OCI-LY1 (cell line): ENCODE measurements at regions not wholly inside any gene's neighbourhood (a gene's known extent, or its start where the extent isn't known, plus 50 kb on each side); places are given as distances from the start of the nearest gene placed in this dataset.

Source experiments
- H2AFZ ChIP-seq: fragments of 200-600 bp; sonication (generic), shearing (Covaris generic); 2 replicates; pipeline ENCODE4 v1.6.0; 2014; ENCODE audit warnings: antibody characterized with exemption, mild to moderate bottlenecking, low read length
- H3F3A ChIP-seq: fragments of 200-600 bp; sonication (generic), shearing (Covaris generic); 2 replicates; pipeline ENCODE4 v1.6.0; 2014; ENCODE audit warnings: mild to moderate bottlenecking, antibody characterized with exemption, low read length, moderate library complexity; ENCODE audit not compliant: insufficient read depth
- H3K27ac ChIP-seq: fragments of 200-600 bp; sonication (generic); 2 replicates; pipeline ENCODE4 v1.5.1; 2014; ENCODE audit warnings: low read length, mixed run types, mild to moderate bottlenecking, low read depth; ENCODE audit not compliant: poor library complexity, severe bottlenecking
- H3K27me3 ChIP-seq: fragments of 200-600 bp; sonication (generic); 2 replicates; pipeline ENCODE4 v1.6.0; 2014; ENCODE audit warnings: antibody characterized with exemption, mild to moderate bottlenecking, low read length, moderate library complexity; ENCODE audit not compliant: insufficient read depth
- H3K36me3 ChIP-seq: fragments of 200-600 bp; sonication (generic); 2 replicates; pipeline ENCODE4 v1.6.1; 2014; ENCODE audit warnings: mild to moderate bottlenecking, antibody characterized with exemption, low read length, moderate library complexity, mixed read lengths; ENCODE audit not compliant: insufficient read depth
- H3K4me1 ChIP-seq: fragments of 200-600 bp; sonication (generic); 2 replicates; pipeline ENCODE4 v1.5.1; 2014; ENCODE audit warnings: mild to moderate bottlenecking, low read length, moderate library complexity; ENCODE audit not compliant: insufficient read depth, severe bottlenecking
- H3K4me2 ChIP-seq: fragments of 200-600 bp; sonication (generic), shearing (Covaris generic); 2 replicates; pipeline ENCODE4 v1.6.1; 2014; ENCODE audit warnings: low read length
- H3K4me3 ChIP-seq: fragments of 200-600 bp; sonication (generic); 2 replicates; pipeline ENCODE4 v1.5.1; 2014; ENCODE audit warnings: low read length, low read depth, mild to moderate bottlenecking, mixed read lengths; ENCODE audit not compliant: poor library complexity, severe bottlenecking
- H3K79me2 ChIP-seq: fragments of 200-600 bp; shearing (Covaris generic); 2 replicates; pipeline ENCODE4 v1.6.1; 2016; ENCODE audit warnings: mixed run types, low read length, mixed read lengths; ENCODE audit not compliant: insufficient read depth
- H3K9ac ChIP-seq: fragments of 200-600 bp; sonication (generic), shearing (Covaris generic); 2 replicates; pipeline ENCODE4 v1.6.1; 2014; ENCODE audit warnings: mild to moderate bottlenecking, low read length, mixed read lengths
- H3K9me2 ChIP-seq: fragments of 200-600 bp; sonication (generic), shearing (Covaris generic); 2 replicates; pipeline ENCODE4 v1.6.1; 2014; ENCODE audit warnings: low read depth, mild to moderate bottlenecking, low read length, mixed read lengths
- H3K9me3 ChIP-seq: fragments of 200-600 bp; shearing (Covaris generic); 2 replicates; pipeline ENCODE4 v1.6.1; 2014; ENCODE audit warnings: low read length, mixed read lengths
- H4K20me1 ChIP-seq: fragments of 200-600 bp; sonication (generic), shearing (Covaris generic); 2 replicates; pipeline ENCODE4 v1.6.0; 2016; ENCODE audit warnings: mild to moderate bottlenecking, low read length; ENCODE audit not compliant: insufficient read depth
- EZH2 ChIP-seq: fragments of 200-600 bp; sonication (generic), shearing (Covaris generic); IDR thresholded peaks from 2 replicates; pipeline ENCODE4 v1.8.0; 2017; ENCODE audit warnings: borderline replicate concordance, mixed run types, mild to moderate bottlenecking, antibody characterized with exemption, low read length, moderate library complexity, mixed read lengths
- TF ChIP-seq, protein P1 (sequence below): fragments of 200-600 bp; sonication (generic), shearing (Covaris generic); IDR thresholded peaks from 2 replicates; pipeline ENCODE4 v1.5.1; 2017; ENCODE audit warnings: mild to moderate bottlenecking, antibody characterized with exemption, low read length, moderate library complexity, mixed read lengths

DNA sequence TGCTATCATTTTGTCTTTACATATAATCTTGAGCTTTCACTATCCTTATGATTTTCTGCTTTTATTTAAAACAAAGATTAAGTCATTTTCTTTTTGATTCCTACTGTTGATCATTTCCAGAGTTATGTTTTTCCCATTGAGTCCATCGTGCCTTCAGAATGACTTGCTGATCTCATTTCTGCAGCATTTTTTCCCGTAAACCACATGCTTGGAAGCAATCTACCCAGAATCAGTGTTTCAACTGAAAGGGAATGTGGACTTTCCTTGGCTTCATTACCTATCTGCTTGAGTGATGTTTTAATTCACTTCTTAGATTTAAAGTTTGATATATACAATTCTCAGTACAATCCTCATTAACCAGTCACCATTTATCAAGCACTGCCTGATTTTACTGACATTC lies 192.4 kb upstream of the FSTL5 start:
- Histone ChIP-seq H3K79me2 (no peaks in the 10 kb centered on the region), H3K4me1 (no peaks in the 10 kb centered on the region), H3K36me3 (no peaks in the 10 kb centered on the region), H4K20me1 (no peaks in the 10 kb centered on the region), H3K27ac (no peak overlapping the region), H3K4me2 (no peak overlapping the region), H3K27me3 (no peaks in the 10 kb centered on the region), H3K9me2 (no peaks in the 10 kb centered on the region), H3K4me3 (no peak overlapping the region), H2AFZ (no peak overlapping the region), H3K9ac (no peak overlapping the region), H3K9me3 (no peaks in the 10 kb centered on the region), H3F3A (no peaks in the 10 kb centered on the region)
- TF ChIP-seq EZH2: no peak
- TF ChIP-seq, protein P1, sequence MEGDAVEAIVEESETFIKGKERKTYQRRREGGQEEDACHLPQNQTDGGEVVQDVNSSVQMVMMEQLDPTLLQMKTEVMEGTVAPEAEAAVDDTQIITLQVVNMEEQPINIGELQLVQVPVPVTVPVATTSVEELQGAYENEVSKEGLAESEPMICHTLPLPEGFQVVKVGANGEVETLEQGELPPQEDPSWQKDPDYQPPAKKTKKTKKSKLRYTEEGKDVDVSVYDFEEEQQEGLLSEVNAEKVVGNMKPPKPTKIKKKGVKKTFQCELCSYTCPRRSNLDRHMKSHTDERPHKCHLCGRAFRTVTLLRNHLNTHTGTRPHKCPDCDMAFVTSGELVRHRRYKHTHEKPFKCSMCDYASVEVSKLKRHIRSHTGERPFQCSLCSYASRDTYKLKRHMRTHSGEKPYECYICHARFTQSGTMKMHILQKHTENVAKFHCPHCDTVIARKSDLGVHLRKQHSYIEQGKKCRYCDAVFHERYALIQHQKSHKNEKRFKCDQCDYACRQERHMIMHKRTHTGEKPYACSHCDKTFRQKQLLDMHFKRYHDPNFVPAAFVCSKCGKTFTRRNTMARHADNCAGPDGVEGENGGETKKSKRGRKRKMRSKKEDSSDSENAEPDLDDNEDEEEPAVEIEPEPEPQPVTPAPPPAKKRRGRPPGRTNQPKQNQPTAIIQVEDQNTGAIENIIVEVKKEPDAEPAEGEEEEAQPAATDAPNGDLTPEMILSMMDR: no peak

DNA sequence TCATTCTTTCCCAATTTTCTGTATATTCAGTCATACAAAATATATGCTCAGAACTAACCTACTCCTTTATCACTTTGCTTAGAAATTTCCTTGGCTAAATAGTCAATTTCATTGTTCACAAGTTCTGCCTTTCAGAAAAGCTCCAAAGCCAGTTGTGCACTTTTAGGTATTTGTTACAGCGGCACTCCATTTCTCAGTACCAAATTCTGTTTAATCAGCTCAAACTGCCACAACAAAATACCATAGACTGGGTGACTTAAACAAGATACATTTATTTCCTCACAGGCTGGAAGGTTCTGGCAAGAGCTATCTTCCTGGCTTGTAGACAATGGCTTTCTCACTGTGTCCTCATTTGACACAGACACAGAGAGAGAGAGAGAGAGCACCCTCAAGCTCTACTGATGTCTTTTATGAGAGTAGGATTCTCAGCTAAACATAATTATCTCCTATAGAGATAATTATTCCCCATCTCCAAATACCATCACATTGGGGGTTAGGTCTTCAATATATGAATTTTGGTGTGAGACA lies 188.8 kb upstream of the FSTL5 start:
- Histone ChIP-seq H3K27ac (no peak overlapping the region), H3K27me3 (no peaks in the 10 kb centered on the region), H3K79me2 (no peaks in the 10 kb centered on the region), H3K9ac (no peak overlapping the region), H3K4me2 (no peak overlapping the region), H3K9me3 (no peaks in the 10 kb centered on the region), H4K20me1 (no peaks in the 10 kb centered on the region), H2AFZ (no peak overlapping the region), H3K36me3 (no peaks in the 10 kb centered on the region), H3K9me2 (no peaks in the 10 kb centered on the region), H3K4me3 (no peak overlapping the region), H3F3A (no peaks in the 10 kb centered on the region), H3K4me1 (no peaks in the 10 kb centered on the region)
- TF ChIP-seq, protein P1: no peak
- TF ChIP-seq EZH2: no peak

DNA sequence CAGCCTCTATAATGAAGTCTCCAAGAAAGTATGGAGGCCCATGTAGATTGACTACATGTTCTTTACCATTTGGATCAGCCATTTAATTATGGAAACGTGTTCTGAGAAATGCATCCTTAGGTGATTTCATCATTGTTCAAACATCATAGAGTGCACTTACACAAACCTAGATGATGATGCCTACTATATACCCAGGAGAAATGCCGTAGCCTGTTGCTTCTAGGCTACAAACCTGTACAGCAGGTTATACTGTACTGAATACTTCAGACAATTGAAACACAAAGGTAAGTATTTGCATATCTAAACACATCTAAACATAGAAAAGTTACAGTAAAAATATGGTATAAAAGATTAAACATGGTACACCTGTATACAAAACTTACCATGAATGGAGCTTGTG lies 186.5 kb upstream of the FSTL5 start:
- TF ChIP-seq, protein P1: no peak
- no peak for TF ChIP-seq EZH2
- no peaks in the 10 kb centered on the region for H3K27me3 ChIP-seq
- no peak overlapping the region for H3K4me2 ChIP-seq
- H3K4me3 ChIP-seq: no peak overlapping the region
- no peak overlapping the region for H3K27ac ChIP-seq
- H3K4me1 ChIP-seq: no peaks in the 10 kb centered on the region
- H4K20me1 ChIP-seq: no peaks in the 10 kb centered on the region
- H3K36me3 ChIP-seq: no peaks in the 10 kb centered on the region
- H3K79me2 ChIP-seq: no peaks in the 10 kb centered on the region
- no peaks in the 10 kb centered on the region for H3F3A ChIP-seq
- no peaks in the 10 kb centered on the region for H3K9me2 ChIP-seq
- H2AFZ ChIP-seq: no peak overlapping the region
- H3K9me3 ChIP-seq: no peaks in the 10 kb centered on the region
- H3K9ac ChIP-seq: no peak overlapping the region
